ENCODE measurements at regions not wholly inside any gene's neighbourhood (a gene's known extent, or its start where the extent isn't known, plus 50 kb on each side); places are given as distances from the start of the nearest gene placed in this dataset.

DNA sequence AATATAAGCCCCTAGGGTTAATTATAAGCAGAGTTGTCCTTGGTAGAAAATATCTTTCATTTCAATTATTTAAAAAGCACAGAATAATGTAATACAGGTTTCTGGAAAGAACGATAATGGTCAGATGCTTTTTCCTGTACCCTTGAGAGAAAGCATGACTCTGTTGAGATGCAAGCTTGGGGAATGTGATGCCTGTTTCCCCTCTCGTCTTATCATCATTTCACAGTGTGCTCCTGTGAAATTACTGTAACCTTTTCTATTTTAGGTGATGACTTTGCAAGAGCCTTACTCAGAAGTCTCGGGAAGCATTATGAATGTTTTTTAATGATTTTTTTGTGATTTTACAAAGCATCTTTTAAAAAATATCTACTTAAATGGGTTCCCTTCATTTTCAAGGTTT is 243.0 kb downstream of the POLR1F start (continued):
- no peak for TF ChIP-seq JUNB (IDR thresholded peaks at IDR 0.05; ENCODE audit: unreplicated experiment)
- TF ChIP-seq, protein P1, sequence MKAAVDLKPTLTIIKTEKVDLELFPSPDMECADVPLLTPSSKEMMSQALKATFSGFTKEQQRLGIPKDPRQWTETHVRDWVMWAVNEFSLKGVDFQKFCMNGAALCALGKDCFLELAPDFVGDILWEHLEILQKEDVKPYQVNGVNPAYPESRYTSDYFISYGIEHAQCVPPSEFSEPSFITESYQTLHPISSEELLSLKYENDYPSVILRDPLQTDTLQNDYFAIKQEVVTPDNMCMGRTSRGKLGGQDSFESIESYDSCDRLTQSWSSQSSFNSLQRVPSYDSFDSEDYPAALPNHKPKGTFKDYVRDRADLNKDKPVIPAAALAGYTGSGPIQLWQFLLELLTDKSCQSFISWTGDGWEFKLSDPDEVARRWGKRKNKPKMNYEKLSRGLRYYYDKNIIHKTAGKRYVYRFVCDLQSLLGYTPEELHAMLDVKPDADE (IDR thresholded peaks at IDR 0.05) = no peak

DNA sequence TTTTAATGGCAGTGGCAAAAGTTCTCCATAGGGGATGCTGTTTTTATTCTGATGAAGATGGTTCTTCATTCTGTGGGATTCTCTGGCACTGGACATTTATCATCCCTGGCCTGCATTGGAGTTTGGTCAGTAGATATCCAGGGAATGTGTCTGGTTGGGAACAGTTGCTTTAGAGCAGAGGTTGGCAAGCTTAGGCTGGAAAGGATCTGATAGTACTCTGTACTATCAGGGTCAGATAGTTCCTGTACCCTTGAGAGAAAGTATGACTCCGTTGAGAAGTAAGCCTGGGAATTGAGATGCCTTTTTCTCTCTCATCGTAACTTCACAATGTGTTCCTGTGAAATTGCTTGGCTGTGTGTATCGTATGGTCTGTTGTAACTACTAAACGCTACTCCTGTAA is 244.1 kb downstream of the POLR1F start:
- Mint-ChIP-seq H3K27ac (no peak overlapping the region), H3K9me3 (no peaks in the 10 kb centered on the region), H3K4me3 (no peak overlapping the region), H3K4me1 (no peaks in the 10 kb centered on the region), H3K27me3 (ENCODE audit: insufficient read depth, low read depth, poor library complexity) (no peaks in the 10 kb centered on the region), H3K36me3 (ENCODE audit: low read depth) (no peaks in the 10 kb centered on the region)
- Histone ChIP-seq H3K4me3 (no peak overlapping the region), H3K27ac (ENCODE audit: low read depth) (no peak overlapping the region), H3K9me2 (ENCODE audit: insufficient read depth) (no peaks in the 10 kb centered on the region), H3K27me3 (ENCODE audit: insufficient read depth) (no peaks in the 10 kb centered on the region), H3F3A (replicated peaks; ENCODE audit: low read depth) (no peaks in the 10 kb centered on the region), H2AFZ (no peak overlapping the region), H4K20me1 (replicated peaks; ENCODE audit: insufficient read depth) (no peaks in the 10 kb centered on the region), H3K36me3 (ENCODE audit: insufficient read depth) (no peaks in the 10 kb centered on the region), H3K4me1 (ENCODE audit: insufficient read depth) (no peaks in the 10 kb centered on the region), H3K79me2 (replicated peaks; ENCODE audit: insufficient read depth) (no peaks in the 10 kb centered on the region), H3K4me2 (no peak overlapping the region)
- ATAC-seq (no peak), DNase-seq (ENCODE audit: low spot score) (no peak)
- TF ChIP-seq NANOG (IDR thresholded peaks at IDR 0.05; ENCODE audit: borderline replicate concordance) = no peak

GRCh38 chr7:19464241-19464640 is 244.6 kb downstream of the POLR1F start:
- no peaks in the 10 kb centered on the region for H3F3A ChIP-seq (replicated peaks; ENCODE audit: low read depth)
- H3K36me3 Mint-ChIP-seq (ENCODE audit: low read depth) = no peaks in the 10 kb centered on the region
- H3K9me3 Mint-ChIP-seq = no peaks in the 10 kb centered on the region
- ATAC-seq (no peak), DNase-seq (ENCODE audit: low spot score) (no peak)
- no peaks in the 10 kb centered on the region for H3K27me3 ChIP-seq (ENCODE audit: insufficient read depth)
- H3K27me3 Mint-ChIP-seq (ENCODE audit: insufficient read depth, low read depth, poor library complexity) = no peaks in the 10 kb centered on the region
- H3K27ac Mint-ChIP-seq = no peak overlapping the region
- no peak overlapping the region for H3K4me3 ChIP-seq
- no peaks in the 10 kb centered on the region for H3K4me1 ChIP-seq (ENCODE audit: insufficient read depth)
- H3K4me2 ChIP-seq = no peak overlapping the region
- H3K36me3 ChIP-seq (ENCODE audit: insufficient read depth) = no peaks in the 10 kb centered on the region
- no peak overlapping the region for H2AFZ ChIP-seq
- no peaks in the 10 kb centered on the region for H3K4me1 Mint-ChIP-seq
- no peaks in the 10 kb centered on the region for H3K79me2 ChIP-seq (replicated peaks; ENCODE audit: insufficient read depth)
- H3K9me2 ChIP-seq (ENCODE audit: insufficient read depth) = no peaks in the 10 kb centered on the region
- no peak overlapping the region for H3K4me3 Mint-ChIP-seq
- H4K20me1 ChIP-seq (replicated peaks; ENCODE audit: insufficient read depth) = no peaks in the 10 kb centered on the region
- H3K27ac ChIP-seq (ENCODE audit: low read depth) = no peak overlapping the region
- TF ChIP-seq STAT1 (IDR thresholded peaks at IDR 0.05; ENCODE audit: unreplicated experiment) (no peak), ZNF462 (CRISPR knock-in tag; IDR thresholded peaks at IDR 0.05) (no peak), ZNF331 (CRISPR knock-in tag; IDR thresholded peaks at IDR 0.05; ENCODE audit: low read depth) (no peak), POLR2AphosphoS5 (IDR thresholded peaks at IDR 0.05; ENCODE audit: low read depth) (no peak), JUNB (IDR thresholded peaks at IDR 0.05; ENCODE audit: unreplicated experiment) (no peak), CTCF (conservative IDR thresholded peaks at IDR 0.05; ENCODE audit: low read depth in 2 of 2) (no peak), CREB1 (CRISPR knock-in tag; IDR thresholded peaks at IDR 0.05; ENCODE audit: low read depth) (no peak)
- TF ChIP-seq, protein P1 (IDR thresholded peaks at IDR 0.05) = no peak
